DND-41 (cell line): ENCODE measurements at regions not wholly inside any gene's neighbourhood (a gene's known extent, or its start where the extent isn't known, plus 50 kb on each side); places are given as distances from the start of the nearest gene placed in this dataset.

Experiments
- EZH2 ChIP-seq: IDR thresholded peaks from 3 replicates; pipeline ENCODE4 v1.6.1; 2012; ENCODE audit warnings: borderline replicate concordance, low read depth, mild to moderate bottlenecking, moderate library complexity, low read length, inconsistent platforms; ENCODE audit not compliant: severe bottlenecking
- TF ChIP-seq, protein P1 (sequence below): IDR thresholded peaks from 2 replicates; pipeline ENCODE4 v1.5.1; 2012; ENCODE audit warnings: borderline replicate concordance, low read length, moderate library complexity, mild to moderate bottlenecking; ENCODE audit not compliant: poor library complexity, severe bottlenecking; ENCODE audit errors: extremely low read depth

DNA sequence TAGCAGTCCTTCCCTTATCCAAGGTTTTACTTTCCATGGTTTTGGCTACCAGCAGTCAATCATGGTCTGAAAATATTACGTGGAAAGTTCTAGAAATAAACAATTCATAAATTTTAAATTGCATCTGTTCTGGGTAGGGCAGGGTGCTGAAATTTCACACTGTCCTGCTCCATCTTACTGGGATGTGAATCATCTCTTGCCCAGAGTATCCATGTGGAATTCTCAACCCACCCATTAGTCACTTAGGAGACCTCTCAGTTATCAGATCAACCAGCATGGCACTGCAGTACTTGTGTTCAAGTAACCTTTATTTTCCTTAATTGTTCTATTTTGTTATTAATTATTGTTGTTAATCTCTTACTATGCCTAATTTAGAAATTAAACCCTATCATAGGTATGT is 202.8 kb upstream of the CPHXL start:
- TF ChIP-seq, protein P1, sequence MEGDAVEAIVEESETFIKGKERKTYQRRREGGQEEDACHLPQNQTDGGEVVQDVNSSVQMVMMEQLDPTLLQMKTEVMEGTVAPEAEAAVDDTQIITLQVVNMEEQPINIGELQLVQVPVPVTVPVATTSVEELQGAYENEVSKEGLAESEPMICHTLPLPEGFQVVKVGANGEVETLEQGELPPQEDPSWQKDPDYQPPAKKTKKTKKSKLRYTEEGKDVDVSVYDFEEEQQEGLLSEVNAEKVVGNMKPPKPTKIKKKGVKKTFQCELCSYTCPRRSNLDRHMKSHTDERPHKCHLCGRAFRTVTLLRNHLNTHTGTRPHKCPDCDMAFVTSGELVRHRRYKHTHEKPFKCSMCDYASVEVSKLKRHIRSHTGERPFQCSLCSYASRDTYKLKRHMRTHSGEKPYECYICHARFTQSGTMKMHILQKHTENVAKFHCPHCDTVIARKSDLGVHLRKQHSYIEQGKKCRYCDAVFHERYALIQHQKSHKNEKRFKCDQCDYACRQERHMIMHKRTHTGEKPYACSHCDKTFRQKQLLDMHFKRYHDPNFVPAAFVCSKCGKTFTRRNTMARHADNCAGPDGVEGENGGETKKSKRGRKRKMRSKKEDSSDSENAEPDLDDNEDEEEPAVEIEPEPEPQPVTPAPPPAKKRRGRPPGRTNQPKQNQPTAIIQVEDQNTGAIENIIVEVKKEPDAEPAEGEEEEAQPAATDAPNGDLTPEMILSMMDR = no peak
- TF ChIP-seq EZH2 = no peak
